ENCODE measurements at regions not wholly inside any gene's neighbourhood (a gene's known extent, or its start where the extent isn't known, plus 50 kb on each side); places are given as distances from the start of the nearest gene placed in this dataset.

DNA sequence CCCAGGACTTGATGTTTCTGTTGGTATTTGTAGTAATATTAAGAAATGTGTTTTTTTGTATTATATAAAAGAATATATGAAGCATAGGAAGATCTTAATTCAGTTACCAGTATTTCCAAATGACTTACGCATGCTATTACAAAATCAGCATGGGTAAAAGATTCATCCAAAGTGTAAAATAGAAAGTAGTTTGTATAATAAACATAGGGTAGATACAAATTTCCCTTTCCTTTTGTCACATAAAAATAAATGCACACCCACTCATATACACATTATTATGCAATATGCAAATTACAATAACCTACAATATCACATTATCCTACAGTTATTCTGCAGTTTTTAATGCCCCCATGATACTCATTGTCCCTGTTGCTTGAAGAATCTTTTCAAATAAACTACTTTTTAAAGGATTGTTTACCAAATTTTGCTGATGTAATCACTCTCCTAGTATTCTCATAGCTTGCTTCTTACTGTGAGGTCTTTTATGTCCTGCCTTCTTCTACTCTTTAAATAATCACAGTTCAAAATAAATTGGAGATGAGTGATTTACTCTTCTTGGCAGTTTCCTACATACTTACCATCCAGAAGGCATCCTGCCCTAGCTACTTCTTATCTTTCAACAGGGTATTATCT, 244.0 kb downstream of the CASP12 start:
- no peak for DNase-seq (ENCODE audit: low read depth)
- TF ChIP-seq, protein P1, sequence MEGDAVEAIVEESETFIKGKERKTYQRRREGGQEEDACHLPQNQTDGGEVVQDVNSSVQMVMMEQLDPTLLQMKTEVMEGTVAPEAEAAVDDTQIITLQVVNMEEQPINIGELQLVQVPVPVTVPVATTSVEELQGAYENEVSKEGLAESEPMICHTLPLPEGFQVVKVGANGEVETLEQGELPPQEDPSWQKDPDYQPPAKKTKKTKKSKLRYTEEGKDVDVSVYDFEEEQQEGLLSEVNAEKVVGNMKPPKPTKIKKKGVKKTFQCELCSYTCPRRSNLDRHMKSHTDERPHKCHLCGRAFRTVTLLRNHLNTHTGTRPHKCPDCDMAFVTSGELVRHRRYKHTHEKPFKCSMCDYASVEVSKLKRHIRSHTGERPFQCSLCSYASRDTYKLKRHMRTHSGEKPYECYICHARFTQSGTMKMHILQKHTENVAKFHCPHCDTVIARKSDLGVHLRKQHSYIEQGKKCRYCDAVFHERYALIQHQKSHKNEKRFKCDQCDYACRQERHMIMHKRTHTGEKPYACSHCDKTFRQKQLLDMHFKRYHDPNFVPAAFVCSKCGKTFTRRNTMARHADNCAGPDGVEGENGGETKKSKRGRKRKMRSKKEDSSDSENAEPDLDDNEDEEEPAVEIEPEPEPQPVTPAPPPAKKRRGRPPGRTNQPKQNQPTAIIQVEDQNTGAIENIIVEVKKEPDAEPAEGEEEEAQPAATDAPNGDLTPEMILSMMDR (conservative IDR thresholded peaks at IDR 0.05; ENCODE audit: low read depth, low read length) = no peak
- H3K4me3 ChIP-seq (ENCODE audit: low read length) = no peak overlapping the region

DNA sequence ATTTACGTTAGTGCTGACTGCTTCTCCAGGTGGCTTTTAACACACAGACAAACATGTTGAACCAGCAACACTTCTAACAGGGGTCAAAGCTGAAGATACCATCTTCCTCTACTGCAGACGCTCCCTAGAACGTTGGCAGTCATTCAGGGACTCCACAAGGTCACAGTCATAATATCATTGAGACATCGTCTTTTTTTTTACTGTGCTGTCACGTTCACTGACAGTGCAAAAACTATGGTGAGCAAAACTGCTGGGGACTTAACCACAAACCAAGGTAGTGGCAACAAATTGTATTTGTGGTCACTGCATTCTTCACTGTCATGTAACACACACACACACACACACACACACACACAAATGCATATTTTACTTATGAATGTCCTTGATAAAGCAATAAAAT, 244.9 kb downstream of the CASP12 start:
- TF ChIP-seq, protein P1 (conservative IDR thresholded peaks at IDR 0.05; ENCODE audit: low read depth, low read length) = no peak

DNA sequence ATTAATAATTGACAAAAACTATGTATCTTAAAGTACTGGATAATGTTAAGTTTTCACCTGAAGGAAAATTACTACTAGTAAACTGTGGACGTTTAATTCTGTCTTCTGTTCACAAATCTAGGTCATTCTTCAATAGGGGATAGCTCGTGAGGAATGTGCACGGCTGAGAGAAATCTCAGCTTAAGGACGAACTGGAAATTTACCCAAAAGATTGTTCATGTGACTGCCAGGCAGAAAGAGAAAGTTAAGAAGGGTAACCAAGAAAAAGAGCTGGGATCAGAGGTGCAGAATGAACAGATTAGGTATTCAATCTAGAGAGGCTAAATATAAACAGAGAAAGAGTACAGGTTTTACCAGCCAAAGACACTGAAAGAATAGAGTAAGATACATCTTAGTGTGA, 245.3 kb downstream of the CASP12 start:
- H3K4me3 ChIP-seq (ENCODE audit: low read length) = no peak overlapping the region
- no peak for DNase-seq (ENCODE audit: low read depth)
- TF ChIP-seq, protein P1 (conservative IDR thresholded peaks at IDR 0.05; ENCODE audit: low read depth, low read length) = no peak

More for the DNA sequence above, 244.9 kb downstream of the CASP12 start:
- H3K4me3 ChIP-seq (ENCODE audit: low read length) = no peak overlapping the region
- DNase-seq (ENCODE audit: low read depth) = no peak

DNA sequence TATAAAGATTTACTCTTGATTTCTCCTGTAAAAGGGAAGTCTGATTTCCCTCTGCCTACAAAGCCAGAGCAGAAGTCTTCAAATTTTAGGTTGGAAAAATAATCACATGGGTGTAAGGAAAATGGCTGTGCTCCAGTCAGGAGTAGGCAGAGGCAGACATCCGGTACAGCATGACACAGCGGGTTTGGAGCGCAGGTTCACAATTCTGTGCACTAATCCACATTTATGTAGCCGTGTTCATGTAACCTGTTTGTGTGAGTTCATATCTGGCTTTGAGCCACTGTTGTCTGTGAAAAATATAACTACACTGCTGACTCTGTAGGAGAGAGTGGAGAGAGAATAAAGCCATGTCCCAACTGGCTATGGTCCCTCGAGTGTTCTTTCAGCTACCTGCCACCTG, 248.0 kb downstream of the CASP12 start:
- no peak overlapping the region for H3K4me3 ChIP-seq (ENCODE audit: low read length)
- TF ChIP-seq, protein P1 (conservative IDR thresholded peaks at IDR 0.05; ENCODE audit: low read depth, low read length) = no peak
- no peak for DNase-seq (ENCODE audit: low read depth)

DNA sequence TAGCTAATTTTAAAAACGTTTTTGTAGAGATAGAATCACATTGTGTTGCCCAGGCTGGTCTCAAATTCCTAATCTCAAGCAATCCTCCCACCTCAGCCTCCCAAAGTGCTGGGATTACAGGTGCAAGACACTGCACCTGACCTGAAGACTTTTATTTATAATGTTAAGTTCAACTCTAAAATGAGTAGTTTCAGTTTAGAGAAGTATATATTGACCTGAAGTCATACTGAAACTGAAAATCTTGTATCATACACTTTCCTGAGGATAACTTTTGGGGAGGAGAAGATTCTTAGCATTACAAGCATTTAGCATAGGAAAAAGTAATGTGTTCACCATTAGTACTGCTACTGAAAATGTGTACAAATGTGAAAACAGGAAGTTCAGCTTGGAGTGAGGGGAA, 249.3 kb downstream of the CASP12 start:
- DNase-seq (ENCODE audit: low read depth) = no peak
- no peak overlapping the region for H3K4me3 ChIP-seq (ENCODE audit: low read length)
- TF ChIP-seq, protein P1 (conservative IDR thresholded peaks at IDR 0.05; ENCODE audit: low read depth, low read length) = no peak

DNA sequence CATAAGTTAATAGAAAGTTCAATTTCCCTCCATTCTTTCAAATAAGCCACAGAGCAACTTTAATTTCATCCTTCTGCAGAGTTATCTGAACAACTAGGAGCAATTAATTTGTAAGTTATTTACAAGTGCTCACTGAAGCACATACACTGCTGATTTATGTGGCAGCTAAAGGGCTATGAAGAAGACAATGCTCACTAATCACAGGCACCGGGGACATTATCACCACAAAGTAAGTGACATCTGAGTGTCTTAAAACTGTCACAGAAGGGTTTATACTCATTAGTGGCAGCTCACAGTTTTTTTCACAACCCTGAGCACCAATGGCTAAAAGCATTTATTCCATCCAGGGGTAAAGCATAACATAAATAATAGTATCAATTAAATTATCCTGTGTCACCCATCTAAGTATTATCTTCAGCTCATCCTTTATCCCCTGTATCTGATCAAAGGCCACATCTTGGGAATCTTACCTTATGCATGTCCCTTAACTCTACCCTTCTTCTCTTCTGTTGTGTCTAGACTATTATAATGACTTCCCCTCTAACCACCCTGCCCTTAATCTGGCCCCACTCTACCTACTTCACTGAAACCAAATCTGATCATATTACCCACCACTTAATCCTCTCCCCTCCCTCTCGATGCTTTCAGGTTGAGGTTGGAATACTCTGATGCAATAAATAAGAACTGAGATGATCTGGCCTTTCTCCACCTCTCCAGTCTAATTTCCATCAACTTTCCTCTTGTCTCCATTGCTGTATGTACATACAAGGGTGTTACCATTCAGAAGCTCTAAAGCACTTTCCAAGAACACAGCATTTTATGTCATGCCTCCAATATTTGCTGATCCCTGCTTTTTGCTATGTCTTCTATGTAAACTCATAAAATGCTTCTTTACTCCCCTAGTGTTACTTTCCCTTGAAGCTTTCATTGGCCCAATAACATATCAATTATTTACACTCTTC, 252.7 kb downstream of the CASP12 start:
- TF ChIP-seq, protein P1 (conservative IDR thresholded peaks at IDR 0.05; ENCODE audit: low read depth, low read length) = no peak
- no peak overlapping the region for H3K4me3 ChIP-seq (ENCODE audit: low read length)
- no peak for DNase-seq (ENCODE audit: low read depth)
